Omental fat pad (tissue), 3 donors: ENCODE measurements at regions not wholly inside any gene's neighbourhood (a gene's known extent, or its start where the extent isn't known, plus 50 kb on each side); places are given as distances from the start of the nearest gene placed in this dataset.
"Not testable (repeated sequence)": the region's sequence is repeated elsewhere in the genome, so short reads cannot be mapped to it uniquely, and the experiment has no call there.

Experiments used
- ATAC-seq: fragments of 150-250 bp; one replicate; pipeline ENCODE4 v1.9.1; 2016; ENCODE audit warnings: mild to moderate bottlenecking, moderate library complexity; ENCODE audit not compliant: low FRiP score
- DNase-seq: peaks from one replicate; pipeline ENCODE4 v3.0.0-alpha.2; 2019; ENCODE audit warnings: low spot score
- CTCF ChIP-seq, 3 donors: fragments of 450-650 bp; IDR thresholded peaks; one replicate each; pipeline ENCODE4 v1.5.1; 2016 to 2017; ENCODE audit warnings: antibody characterized with exemption in 3 of 3, mild to moderate bottlenecking in 3 of 3, moderate library complexity in 2 of 3

GRCh38 chr10:35819011-35819410 is 176.9 kb upstream of the FZD8 start:
- no peak for TF ChIP-seq CTCF (IDR thresholded peaks at IDR 0.05)
- DNase-seq (no peak), ATAC-seq (no peak)

GRCh38 chr10:35817109-35817508 is 175.0 kb upstream of the FZD8 start:
- not testable (repeated sequence) for DNase-seq, ATAC-seq

GRCh38 chr10:35813219-35813618 is 171.1 kb upstream of the FZD8 start:
- DNase-seq (no peak), ATAC-seq (no peak)
- no peak for TF ChIP-seq CTCF (IDR thresholded peaks at IDR 0.05)

GRCh38 chr10:35808344-35808743 is 166.2 kb upstream of the FZD8 start:
- no peak for ATAC-seq
- no peak for DNase-seq
- TF ChIP-seq CTCF (IDR thresholded peaks at IDR 0.05), result no peak

DNA sequence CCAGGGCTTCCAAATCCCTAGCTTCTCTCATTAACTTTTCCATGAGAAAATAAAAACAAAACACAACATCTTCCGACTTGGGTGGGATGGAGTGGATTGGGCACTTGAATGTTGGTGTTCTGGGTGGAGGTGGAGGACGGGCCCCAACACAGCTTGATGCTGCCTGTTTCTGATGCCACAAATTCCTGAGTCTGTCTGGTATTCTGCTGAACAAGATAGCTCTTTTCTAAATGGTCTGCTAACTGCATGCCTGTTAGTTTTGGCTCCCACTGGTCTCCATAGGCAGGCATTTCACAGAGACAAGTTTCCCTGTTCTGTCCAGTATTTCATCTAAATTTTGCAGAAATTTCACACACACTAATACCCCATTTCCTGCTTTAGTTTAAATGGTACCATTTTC is 160.9 kb upstream of the FZD8 start:
- ATAC-seq (no peak), DNase-seq (no peak)
- TF ChIP-seq CTCF (IDR thresholded peaks at IDR 0.05), result no peak

DNA sequence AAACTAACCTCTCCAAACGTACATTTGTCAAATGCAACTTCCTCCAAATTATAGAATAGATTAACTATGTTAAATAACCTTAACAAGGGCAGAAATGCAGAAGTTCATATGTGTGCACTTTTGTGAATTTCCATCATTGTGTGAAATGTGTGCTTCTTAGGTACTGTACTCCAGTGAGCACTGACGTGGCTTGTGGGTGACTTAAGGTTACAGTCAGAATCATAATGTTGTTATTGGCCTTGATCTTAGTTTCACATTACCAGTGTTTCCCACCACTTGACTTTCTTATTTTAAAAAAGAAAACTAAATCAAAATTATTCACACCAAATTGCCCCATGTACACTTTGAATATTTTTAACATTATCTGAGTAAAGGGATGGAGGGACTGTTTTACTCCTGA is 155.1 kb upstream of the FZD8 start:
- TF ChIP-seq CTCF (IDR thresholded peaks at IDR 0.05), result no peak
- DNase-seq, result no peak
- ATAC-seq, result no peak

DNA sequence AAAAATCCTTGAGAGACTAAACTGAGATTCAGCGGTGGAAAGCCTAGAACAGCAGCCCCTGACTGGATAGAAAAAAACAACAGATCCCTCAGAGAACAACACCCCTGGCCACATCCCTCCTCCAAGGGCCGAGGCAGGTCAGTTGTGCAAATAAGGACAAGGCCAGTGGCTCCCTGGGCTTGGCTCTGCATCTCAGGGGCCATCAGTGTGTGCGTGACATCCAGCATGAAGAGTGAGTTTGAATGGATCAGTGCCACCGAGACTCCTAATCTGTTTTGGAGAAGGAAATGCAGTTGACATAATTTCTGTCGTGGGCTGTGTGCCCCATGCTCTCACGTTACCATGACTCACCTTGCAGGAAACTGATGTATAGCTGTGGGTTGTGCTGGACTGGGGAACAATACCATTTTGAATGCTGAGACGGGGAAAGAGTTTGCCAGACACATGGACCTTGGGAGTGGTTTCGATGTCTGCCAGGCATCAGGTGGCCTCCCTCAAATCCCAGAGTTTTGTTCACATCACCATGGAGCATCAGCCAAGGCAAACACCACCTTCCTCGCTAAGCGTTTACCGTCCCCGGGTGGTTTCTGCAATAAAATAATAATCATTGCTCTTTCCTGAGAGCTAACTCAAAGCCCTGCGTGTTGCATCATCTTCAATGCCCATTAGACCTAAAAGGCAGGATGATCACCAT is 153.2 kb upstream of the FZD8 start:
- no peak for TF ChIP-seq CTCF (IDR thresholded peaks at IDR 0.05)
- DNase-seq (no peak), ATAC-seq (no peak)
